Cardiac muscle cell (in vitro differentiated cells and primary cell): ENCODE measurements at regions not wholly inside any gene's neighbourhood (a gene's known extent, or its start where the extent isn't known, plus 50 kb on each side); places are given as distances from the start of the nearest gene placed in this dataset.

Experiments
- DNase-seq, 2 donors: peaks; one replicate each; pipeline versions ENCODE4 v3.0.0 to v3.0.0-alpha.2; 2010 to 2017; ENCODE audit warnings: low read depth in 1 of 2, low spot score in 1 of 2
- H3K27ac ChIP-seq: fragments of 200-600 bp; sonication (generic); 2 replicates; pipeline ENCODE4 v1.5.1; 2016
- H3K27me3 ChIP-seq: fragments of 200-600 bp; sonication (generic); 2 replicates; pipeline ENCODE4 v1.6.0; 2016; ENCODE audit warnings: control low read depth
- H3K36me3 ChIP-seq: fragments of 200-600 bp; sonication (generic); 2 replicates; pipeline ENCODE4 v1.5.1; 2016; ENCODE audit warnings: control low read depth
- H3K4me1 ChIP-seq: fragments of 200-600 bp; sonication (generic); 2 replicates; pipeline ENCODE4 v1.8.1; 2017; ENCODE audit warnings: low read depth, mild to moderate bottlenecking, mixed run types
- H3K4me3 ChIP-seq: fragments of 200-600 bp; sonication (generic); 2 replicates; pipeline ENCODE4 v1.5.1; 2016; ENCODE audit warnings: mild to moderate bottlenecking
- H3K9me3 ChIP-seq: fragments of 200-600 bp; sonication (generic); 2 replicates; pipeline ENCODE4 v1.5.1; 2017; ENCODE audit warnings: low read depth, mild to moderate bottlenecking, control low read depth
- TF ChIP-seq, protein P1 (sequence below): IDR thresholded peaks from 2 replicates; pipeline ENCODE4 v1.5.1; 2012; ENCODE audit warnings: low read depth, mild to moderate bottlenecking, low read length

DNA sequence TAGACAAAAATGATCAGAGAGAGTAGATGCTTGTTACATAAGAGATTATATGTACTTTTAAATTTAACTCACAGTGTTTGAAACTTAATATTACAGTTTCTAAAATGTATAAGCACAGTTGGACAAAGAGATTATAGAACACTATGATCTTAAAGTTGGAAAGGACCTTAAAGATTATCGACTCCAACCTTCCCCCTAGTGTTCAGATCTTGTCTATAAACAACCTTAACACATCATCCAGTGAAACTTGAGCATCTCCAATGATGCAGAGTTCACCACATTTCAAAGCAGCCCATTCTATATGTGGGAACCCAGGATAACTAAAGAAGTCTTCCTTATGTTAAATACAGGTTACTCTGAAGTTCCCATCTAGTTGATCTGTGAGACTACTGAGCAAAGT, 480.8 kb downstream of the RMST start:
- no peak overlapping the region for H3K4me3 ChIP-seq
- H3K9me3 ChIP-seq = no peaks in the 10 kb centered on the region
- no peaks in the 10 kb centered on the region for H3K36me3 ChIP-seq
- H3K27me3 ChIP-seq = no peaks in the 10 kb centered on the region
- H3K27ac ChIP-seq = no peak overlapping the region
- no peaks in the 10 kb centered on the region for H3K4me1 ChIP-seq
- TF ChIP-seq, protein P1, sequence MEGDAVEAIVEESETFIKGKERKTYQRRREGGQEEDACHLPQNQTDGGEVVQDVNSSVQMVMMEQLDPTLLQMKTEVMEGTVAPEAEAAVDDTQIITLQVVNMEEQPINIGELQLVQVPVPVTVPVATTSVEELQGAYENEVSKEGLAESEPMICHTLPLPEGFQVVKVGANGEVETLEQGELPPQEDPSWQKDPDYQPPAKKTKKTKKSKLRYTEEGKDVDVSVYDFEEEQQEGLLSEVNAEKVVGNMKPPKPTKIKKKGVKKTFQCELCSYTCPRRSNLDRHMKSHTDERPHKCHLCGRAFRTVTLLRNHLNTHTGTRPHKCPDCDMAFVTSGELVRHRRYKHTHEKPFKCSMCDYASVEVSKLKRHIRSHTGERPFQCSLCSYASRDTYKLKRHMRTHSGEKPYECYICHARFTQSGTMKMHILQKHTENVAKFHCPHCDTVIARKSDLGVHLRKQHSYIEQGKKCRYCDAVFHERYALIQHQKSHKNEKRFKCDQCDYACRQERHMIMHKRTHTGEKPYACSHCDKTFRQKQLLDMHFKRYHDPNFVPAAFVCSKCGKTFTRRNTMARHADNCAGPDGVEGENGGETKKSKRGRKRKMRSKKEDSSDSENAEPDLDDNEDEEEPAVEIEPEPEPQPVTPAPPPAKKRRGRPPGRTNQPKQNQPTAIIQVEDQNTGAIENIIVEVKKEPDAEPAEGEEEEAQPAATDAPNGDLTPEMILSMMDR = no peak
- no peak for DNase-seq

DNA sequence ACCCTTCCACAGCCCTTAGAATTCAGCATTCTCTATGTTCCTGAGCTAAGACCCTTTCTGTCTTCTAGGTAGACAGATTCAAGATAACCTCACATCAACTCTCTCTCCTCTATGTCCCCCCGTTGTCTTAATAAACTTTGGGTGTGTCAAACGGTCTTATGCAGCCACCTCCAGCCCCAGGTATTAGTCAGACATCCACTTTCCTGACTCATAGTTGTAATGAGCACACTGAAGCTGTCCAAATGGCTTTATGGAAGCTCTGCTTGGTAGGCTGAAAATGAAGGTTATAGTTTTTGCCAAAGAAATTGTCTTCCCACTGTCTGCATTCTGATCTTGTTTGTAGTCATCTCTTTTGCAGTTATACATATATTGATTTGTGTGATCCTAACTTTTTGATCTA, 482.0 kb downstream of the RMST start:
- Histone ChIP-seq H3K4me3 (no peak overlapping the region), H3K4me1 (no peaks in the 10 kb centered on the region), H3K9me3 (no peaks in the 10 kb centered on the region), H3K36me3 (no peaks in the 10 kb centered on the region), H3K27ac (no peak overlapping the region), H3K27me3 (no peaks in the 10 kb centered on the region)
- TF ChIP-seq, protein P1 = no peak
- no peak for DNase-seq

DNA sequence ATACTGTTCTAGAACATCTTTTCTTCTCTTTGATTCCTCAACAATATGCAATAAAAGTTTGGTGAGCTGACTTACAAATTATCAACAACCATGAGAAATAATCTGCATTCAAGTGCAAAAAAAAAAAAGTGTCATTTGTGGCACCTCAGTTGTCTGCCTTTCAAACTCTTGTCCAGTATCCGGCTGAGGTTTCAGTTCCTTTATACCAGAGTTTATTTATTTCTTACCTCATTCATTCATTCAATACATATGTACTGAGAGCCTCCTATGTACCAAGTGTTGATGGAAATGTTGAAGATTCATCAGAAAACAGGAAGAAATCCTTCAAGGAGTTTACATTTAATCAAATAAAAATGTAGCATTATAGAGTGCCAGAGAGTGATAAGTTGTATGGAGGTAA, 484.1 kb downstream of the RMST start:
- TF ChIP-seq, protein P1 = no peak
- H3K27me3 ChIP-seq = no peaks in the 10 kb centered on the region
- H3K27ac ChIP-seq = no peak overlapping the region
- H3K4me1 ChIP-seq = no peaks in the 10 kb centered on the region
- no peak overlapping the region for H3K4me3 ChIP-seq
- DNase-seq = no peak
- H3K36me3 ChIP-seq = no peaks in the 10 kb centered on the region
- H3K9me3 ChIP-seq = no peaks in the 10 kb centered on the region

DNA sequence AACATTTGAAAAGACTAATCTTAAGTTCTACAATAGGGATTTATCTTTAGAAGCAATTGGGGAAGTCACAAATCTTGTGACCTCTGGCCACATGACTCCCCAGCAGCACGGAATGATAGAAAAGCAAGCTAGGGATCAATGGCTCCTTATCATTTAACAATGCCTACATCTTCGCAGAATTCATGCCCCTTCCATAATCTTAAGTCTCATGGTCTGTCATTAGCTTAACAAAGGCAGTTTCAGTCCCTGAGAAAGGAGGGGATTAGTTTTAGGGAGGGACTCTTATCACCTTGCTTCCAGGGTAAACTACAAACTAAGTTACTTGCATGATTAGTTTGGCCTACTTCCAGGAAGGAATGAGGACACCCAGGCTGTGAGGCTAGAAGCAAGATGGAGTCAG, 486.0 kb downstream of the RMST start:
- H3K9me3 ChIP-seq = no peaks in the 10 kb centered on the region
- H3K27me3 ChIP-seq = no peaks in the 10 kb centered on the region
- no peak overlapping the region for H3K27ac ChIP-seq
- no peaks in the 10 kb centered on the region for H3K4me1 ChIP-seq
- H3K4me3 ChIP-seq = no peak overlapping the region
- DNase-seq = no peak
- no peaks in the 10 kb centered on the region for H3K36me3 ChIP-seq
- TF ChIP-seq, protein P1 = no peak

DNA sequence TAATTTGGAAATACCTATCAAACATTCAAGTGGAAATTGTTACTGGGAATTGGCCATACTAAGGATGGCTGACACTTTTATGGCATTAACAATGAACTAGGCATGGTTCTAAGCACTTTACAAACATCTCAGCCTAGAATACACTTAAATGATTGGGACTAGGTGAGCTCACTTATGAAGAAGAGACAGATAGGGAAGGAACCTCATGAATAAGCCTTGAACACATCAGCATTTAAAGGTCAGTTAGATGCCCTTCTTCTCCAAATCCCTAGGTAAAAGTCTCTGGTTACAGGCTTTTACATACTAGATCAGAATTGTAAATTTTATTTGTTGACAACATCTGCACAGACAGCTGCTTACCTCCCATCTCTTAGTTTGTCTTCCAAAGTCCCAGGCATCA, 488.6 kb downstream of the RMST start:
- no peak for DNase-seq
- H3K4me3 ChIP-seq = no peak overlapping the region
- TF ChIP-seq, protein P1 = no peak
- H3K4me1 ChIP-seq = no peaks in the 10 kb centered on the region
- H3K36me3 ChIP-seq = no peaks in the 10 kb centered on the region
- no peak overlapping the region for H3K27ac ChIP-seq
- no peaks in the 10 kb centered on the region for H3K9me3 ChIP-seq
- H3K27me3 ChIP-seq = no peaks in the 10 kb centered on the region

DNA sequence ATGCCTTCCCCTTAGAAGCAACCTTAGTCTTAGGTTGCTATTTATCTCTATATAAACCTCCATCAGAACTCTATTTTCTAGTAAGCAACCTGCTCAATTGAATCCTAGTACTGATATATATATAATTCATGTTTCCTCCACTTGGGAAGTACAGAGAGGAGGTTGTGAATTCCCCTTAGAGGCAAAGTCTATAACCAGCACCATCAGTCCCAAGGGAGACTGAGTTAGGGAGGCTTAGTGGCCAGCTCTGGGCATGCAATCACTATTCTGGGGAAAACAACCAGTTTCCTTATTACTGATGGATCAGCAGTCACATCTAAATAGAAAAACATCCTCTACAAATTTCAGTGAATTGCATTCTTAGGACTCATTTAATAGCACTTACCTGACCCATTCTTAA, 489.1 kb downstream of the RMST start:
- H3K9me3 ChIP-seq = no peaks in the 10 kb centered on the region
- no peak overlapping the region for H3K4me3 ChIP-seq
- H3K4me1 ChIP-seq = no peaks in the 10 kb centered on the region
- TF ChIP-seq, protein P1 = no peak
- H3K27ac ChIP-seq = no peak overlapping the region
- no peaks in the 10 kb centered on the region for H3K27me3 ChIP-seq
- no peak for DNase-seq
- H3K36me3 ChIP-seq = no peaks in the 10 kb centered on the region
